ENCODE measurements at regions not wholly inside any gene's neighbourhood (a gene's known extent, or its start where the extent isn't known, plus 50 kb on each side); places are given as distances from the start of the nearest gene placed in this dataset.

GRCh38 chr18:51480407-51481261 lies 283.2 kb upstream of the MEX3C start:
- no peak for TF ChIP-seq CTCF (IDR thresholded peaks at IDR 0.05)
- Histone ChIP-seq H3K9me3 (no peaks in the 10 kb centered on the region), H3K27me3 (no peaks in the 10 kb centered on the region), H3K36me3 (no peaks in the 10 kb centered on the region), H3K4me3 (no peak overlapping the region), H3K4me1 (no peaks in the 10 kb centered on the region), H3K27ac (no peak overlapping the region)
- no peak for DNase-seq
- intact Hi-C loops (cut with DNase I), result no loop called here
- no peak for ATAC-seq

DNA sequence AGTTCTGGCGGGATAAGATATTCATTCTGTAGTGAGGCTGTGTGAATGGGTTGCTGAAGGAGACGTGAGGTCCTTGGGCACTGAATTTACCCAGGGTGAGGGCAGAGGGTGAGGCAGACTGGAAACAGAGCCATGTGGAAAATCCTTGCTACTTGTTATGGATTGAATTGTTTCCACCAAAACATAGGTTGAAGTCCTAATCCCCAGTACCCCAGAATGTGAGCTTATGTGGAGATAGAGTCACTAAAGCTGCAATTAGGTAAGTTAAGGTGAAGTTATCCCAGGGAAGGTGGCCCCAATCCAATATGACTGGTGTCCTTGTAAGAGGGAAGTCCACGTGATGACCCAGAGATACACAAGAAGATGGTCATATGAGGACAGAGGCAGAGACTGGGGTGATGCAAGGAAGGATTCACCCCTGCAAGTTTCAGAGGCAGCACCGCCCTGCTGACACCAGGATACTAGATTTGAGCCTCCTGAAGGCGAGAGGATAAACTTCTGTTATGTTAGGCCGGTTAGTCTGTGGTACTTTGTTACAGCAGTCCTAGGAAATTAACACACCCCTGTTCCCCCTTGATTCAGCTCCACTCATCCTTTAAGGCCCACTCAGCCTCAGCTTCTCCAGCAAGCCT lies 289.4 kb upstream of the MEX3C start:
- Histone ChIP-seq H3K4me3 (no peak overlapping the region), H3K27ac (no peak overlapping the region), H3K36me3 (no peaks in the 10 kb centered on the region), H3K4me1 (no peaks in the 10 kb centered on the region), H3K9me3 (no peaks in the 10 kb centered on the region), H3K27me3 (no peaks in the 10 kb centered on the region)
- no peak for ATAC-seq
- TF ChIP-seq CTCF (IDR thresholded peaks at IDR 0.05), result no peak
- DNase-seq, result no peak
- intact Hi-C loops (cut with DNase I), result no loop called here

DNA sequence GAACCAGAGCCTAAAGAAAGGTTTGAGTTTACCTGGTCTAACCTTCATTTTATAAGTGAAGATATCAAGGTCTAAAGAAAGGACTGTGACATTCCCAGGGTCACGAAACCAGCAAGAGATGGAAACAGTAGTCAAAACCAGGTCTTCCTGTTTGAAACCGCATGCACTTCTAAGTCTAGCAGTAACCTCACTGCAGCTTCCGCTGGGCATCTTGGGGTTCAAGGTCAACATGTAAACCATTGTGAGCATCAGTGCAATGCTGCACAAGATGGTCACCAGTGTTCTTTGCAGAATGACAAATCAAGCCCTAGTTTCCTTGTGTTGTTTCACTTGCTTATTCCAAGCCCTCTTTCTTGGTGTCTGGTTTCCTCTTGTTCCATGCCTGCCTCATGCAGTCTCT lies 292.9 kb upstream of the MEX3C start:
- Histone ChIP-seq H3K4me3 (no peak overlapping the region), H3K27ac (no peak overlapping the region), H3K27me3 (no peaks in the 10 kb centered on the region), H3K36me3 (no peaks in the 10 kb centered on the region), H3K9me3 (no peaks in the 10 kb centered on the region), H3K4me1 (no peaks in the 10 kb centered on the region)
- ATAC-seq, result no peak
- TF ChIP-seq CTCF (IDR thresholded peaks at IDR 0.05), result no peak
- intact Hi-C loops (cut with DNase I), result no loop called here
- no peak for DNase-seq

GRCh38 chr18:51490860-51491259 lies 293.4 kb upstream of the MEX3C start:
- Histone ChIP-seq H3K27me3 (no peaks in the 10 kb centered on the region), H3K4me3 (no peak overlapping the region), H3K4me1 (no peaks in the 10 kb centered on the region), H3K36me3 (no peaks in the 10 kb centered on the region), H3K27ac (no peak overlapping the region), H3K9me3 (no peaks in the 10 kb centered on the region)
- no peak for TF ChIP-seq CTCF (IDR thresholded peaks at IDR 0.05)
- DNase-seq (no peak), ATAC-seq (no peak)
- intact Hi-C loops (cut with DNase I), result no loop called here

- intact Hi-C loops (cut with DNase I), result no loop called here
- no peak overlapping the region for H3K27ac ChIP-seq
- no peak for TF ChIP-seq CTCF (IDR thresholded peaks at IDR 0.05)
- DNase-seq, result no peak
- no peak overlapping the region for H3K4me3 ChIP-seq
- H3K9me3 ChIP-seq, result no peaks in the 10 kb centered on the region
- H3K4me1 ChIP-seq, result no peaks in the 10 kb centered on the region
- ATAC-seq, result no peak
- H3K27me3 ChIP-seq, result no peaks in the 10 kb centered on the region
- H3K36me3 ChIP-seq, result no peaks in the 10 kb centered on the region
Observed at GRCh38 chr18:51491678-51492372, 294.3 kb upstream of the MEX3C start.
